KMS-11 (cell line): ENCODE measurements at regions not wholly inside any gene's neighbourhood (a gene's known extent, or its start where the extent isn't known, plus 50 kb on each side); places are given as distances from the start of the nearest gene placed in this dataset.

ENCODE experiments used
- H2AFZ ChIP-seq: fragments of 200-600 bp; sonication (generic); 2 replicates; pipeline ENCODE4 v1.6.1; 2016; ENCODE audit warnings: antibody characterized with exemption, mixed run types, low read depth
- H3K27ac ChIP-seq: fragments of 200-600 bp; sonication (generic); 2 replicates; pipeline ENCODE4 v1.6.1; 2016; ENCODE audit warnings: mild to moderate bottlenecking, mixed run types
- H3K27me3 ChIP-seq: fragments of 200-600 bp; sonication (generic); 2 replicates; pipeline ENCODE4 v1.6.1; 2017; ENCODE audit warnings: mild to moderate bottlenecking, low read depth, mixed run types, moderate library complexity; ENCODE audit not compliant: insufficient read depth
- H3K36me3 ChIP-seq: fragments of 200-600 bp; sonication (generic); 2 replicates; pipeline ENCODE4 v1.6.1; 2017; ENCODE audit warnings: mild to moderate bottlenecking, mixed run types; ENCODE audit not compliant: insufficient read depth
- H3K4me1 ChIP-seq: fragments of 200-600 bp; sonication (generic); 2 replicates; pipeline ENCODE4 v1.6.1; 2016; ENCODE audit warnings: mild to moderate bottlenecking, low read depth, mixed run types; ENCODE audit not compliant: poor library complexity, severe bottlenecking
- H3K4me2 ChIP-seq: fragments of 200-600 bp; sonication (generic); 2 replicates; pipeline ENCODE4 v1.7.0; 2016; ENCODE audit warnings: mild to moderate bottlenecking, mixed run types
- H3K4me3 ChIP-seq: fragments of 200-600 bp; sonication (generic); IDR thresholded peaks from 2 replicates; pipeline ENCODE4 v1.6.1; 2017; ENCODE audit warnings: low read depth, low read length, mixed read lengths; ENCODE audit not compliant: insufficient read depth
- H3K79me2 ChIP-seq: fragments of 200-600 bp; sonication (generic); 2 replicates; pipeline ENCODE4 v1.6.1; 2016; ENCODE audit warnings: low read depth, mixed run types; ENCODE audit not compliant: insufficient read depth
- H3K9ac ChIP-seq: fragments of 200-600 bp; sonication (generic); 2 replicates; pipeline ENCODE4 v1.6.1; 2016; ENCODE audit warnings: mild to moderate bottlenecking, mixed run types
- H4K20me1 ChIP-seq: fragments of 200-600 bp; sonication (generic); 2 replicates; pipeline ENCODE4 v1.6.1; 2016; ENCODE audit warnings: mild to moderate bottlenecking, mixed run types; ENCODE audit not compliant: insufficient read depth
- TF ChIP-seq, protein P1 (sequence below): fragments of 200-600 bp; sonication (generic); conservative IDR thresholded peaks from 2 replicates; pipeline ENCODE4 v1.6.1; 2017; ENCODE audit warnings: low read depth, mild to moderate bottlenecking, antibody characterized with exemption, low read length, moderate library complexity, mixed read lengths

DNA sequence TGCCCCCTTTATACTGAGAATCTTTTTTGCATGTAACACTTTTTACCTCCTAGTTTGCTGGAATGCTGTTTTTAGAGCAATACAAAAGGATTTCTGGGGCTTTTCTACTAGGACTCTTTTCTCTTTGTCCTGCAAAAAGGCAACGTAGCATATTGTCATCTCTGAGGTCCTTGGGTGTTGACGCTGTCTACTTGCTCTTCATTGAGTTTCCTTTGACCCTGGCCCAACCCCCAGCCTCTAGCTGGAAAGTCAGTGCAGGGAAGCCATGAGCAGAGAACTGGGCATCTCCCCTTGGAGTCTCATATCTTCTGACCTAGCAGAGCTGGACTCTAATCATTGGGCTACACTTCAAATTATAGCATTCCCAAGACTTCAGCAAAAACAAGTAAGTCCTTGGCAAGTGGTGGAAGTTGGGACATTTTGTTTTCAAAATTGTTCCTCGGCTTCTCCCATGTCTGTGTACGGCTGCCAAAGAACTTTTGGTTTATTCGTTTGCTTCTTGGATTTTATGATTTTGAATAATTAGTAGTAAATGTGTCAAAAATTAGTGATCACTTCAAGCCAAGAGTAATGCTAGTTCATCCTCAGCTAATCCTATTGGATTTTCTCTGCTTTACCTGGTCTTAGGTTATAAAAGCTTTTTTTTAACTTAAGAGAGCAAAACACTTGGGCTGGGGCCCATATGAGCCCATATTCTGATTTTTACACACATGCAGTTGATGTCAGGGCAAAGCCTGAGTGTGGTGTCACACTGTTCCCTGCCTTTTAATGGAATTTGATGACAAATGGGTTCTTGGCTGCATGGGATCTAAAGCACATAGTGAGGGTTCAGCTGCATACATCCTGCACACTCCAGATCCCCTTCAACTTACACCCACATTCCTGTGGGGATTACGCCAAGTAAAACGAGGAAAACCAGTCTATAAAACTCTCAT is 419.5 kb upstream of the C2CD4B start:
- Histone ChIP-seq H2AFZ (no peak overlapping the region), H3K9ac (no peak overlapping the region), H3K36me3 (no peaks in the 10 kb centered on the region), H3K4me3 (no peak overlapping the region), H3K4me2 (no peak overlapping the region), H3K79me2 (no peaks in the 10 kb centered on the region), H3K27ac (no peak overlapping the region), H3K4me1 (no peaks in the 10 kb centered on the region), H4K20me1 (no peaks in the 10 kb centered on the region), H3K27me3 (no peaks in the 10 kb centered on the region)
- TF ChIP-seq, protein P1, sequence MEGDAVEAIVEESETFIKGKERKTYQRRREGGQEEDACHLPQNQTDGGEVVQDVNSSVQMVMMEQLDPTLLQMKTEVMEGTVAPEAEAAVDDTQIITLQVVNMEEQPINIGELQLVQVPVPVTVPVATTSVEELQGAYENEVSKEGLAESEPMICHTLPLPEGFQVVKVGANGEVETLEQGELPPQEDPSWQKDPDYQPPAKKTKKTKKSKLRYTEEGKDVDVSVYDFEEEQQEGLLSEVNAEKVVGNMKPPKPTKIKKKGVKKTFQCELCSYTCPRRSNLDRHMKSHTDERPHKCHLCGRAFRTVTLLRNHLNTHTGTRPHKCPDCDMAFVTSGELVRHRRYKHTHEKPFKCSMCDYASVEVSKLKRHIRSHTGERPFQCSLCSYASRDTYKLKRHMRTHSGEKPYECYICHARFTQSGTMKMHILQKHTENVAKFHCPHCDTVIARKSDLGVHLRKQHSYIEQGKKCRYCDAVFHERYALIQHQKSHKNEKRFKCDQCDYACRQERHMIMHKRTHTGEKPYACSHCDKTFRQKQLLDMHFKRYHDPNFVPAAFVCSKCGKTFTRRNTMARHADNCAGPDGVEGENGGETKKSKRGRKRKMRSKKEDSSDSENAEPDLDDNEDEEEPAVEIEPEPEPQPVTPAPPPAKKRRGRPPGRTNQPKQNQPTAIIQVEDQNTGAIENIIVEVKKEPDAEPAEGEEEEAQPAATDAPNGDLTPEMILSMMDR: no peak

DNA sequence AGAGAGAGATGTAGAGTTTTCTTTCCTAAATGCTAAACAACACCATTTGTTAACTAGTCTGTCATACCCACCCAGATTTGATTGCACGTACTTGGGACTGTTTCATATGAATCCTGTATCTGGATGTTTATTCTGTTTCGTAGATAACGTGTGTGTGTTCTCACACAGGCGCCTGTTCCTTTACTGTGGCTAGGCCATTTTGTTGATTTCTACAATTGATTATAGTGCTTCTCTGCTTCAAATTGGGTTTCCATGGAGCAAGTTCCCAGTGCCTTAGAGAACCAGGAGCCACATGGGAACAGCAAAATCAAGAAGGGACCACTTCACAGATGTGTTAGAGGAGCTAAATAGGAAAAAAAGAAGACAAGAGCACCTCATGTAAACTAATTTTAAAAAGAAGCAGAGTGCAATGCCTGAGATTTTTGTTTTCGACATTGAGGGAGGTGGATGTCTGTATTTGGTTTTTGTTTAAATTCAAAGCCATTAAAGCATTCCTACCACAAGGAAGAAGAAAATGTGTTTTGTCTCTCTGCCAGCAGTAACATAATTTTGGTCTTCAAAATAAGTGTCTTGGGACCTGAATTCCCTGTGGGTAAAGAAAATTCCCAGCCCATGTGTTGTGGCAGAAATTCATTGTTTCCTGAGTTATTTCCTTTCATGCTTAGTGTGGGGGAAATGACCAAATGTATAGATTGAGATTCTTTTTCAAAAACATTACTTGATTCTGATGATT is 424.0 kb upstream of the C2CD4B start:
- Histone ChIP-seq H2AFZ (no peak overlapping the region), H3K79me2 (no peaks in the 10 kb centered on the region), H3K4me2 (no peak overlapping the region), H3K36me3 (no peaks in the 10 kb centered on the region), H4K20me1 (no peaks in the 10 kb centered on the region), H3K27me3 (no peaks in the 10 kb centered on the region), H3K4me1 (no peaks in the 10 kb centered on the region), H3K27ac (no peak overlapping the region), H3K4me3 (no peak overlapping the region), H3K9ac (no peak overlapping the region)
- TF ChIP-seq, protein P1: no peak

DNA sequence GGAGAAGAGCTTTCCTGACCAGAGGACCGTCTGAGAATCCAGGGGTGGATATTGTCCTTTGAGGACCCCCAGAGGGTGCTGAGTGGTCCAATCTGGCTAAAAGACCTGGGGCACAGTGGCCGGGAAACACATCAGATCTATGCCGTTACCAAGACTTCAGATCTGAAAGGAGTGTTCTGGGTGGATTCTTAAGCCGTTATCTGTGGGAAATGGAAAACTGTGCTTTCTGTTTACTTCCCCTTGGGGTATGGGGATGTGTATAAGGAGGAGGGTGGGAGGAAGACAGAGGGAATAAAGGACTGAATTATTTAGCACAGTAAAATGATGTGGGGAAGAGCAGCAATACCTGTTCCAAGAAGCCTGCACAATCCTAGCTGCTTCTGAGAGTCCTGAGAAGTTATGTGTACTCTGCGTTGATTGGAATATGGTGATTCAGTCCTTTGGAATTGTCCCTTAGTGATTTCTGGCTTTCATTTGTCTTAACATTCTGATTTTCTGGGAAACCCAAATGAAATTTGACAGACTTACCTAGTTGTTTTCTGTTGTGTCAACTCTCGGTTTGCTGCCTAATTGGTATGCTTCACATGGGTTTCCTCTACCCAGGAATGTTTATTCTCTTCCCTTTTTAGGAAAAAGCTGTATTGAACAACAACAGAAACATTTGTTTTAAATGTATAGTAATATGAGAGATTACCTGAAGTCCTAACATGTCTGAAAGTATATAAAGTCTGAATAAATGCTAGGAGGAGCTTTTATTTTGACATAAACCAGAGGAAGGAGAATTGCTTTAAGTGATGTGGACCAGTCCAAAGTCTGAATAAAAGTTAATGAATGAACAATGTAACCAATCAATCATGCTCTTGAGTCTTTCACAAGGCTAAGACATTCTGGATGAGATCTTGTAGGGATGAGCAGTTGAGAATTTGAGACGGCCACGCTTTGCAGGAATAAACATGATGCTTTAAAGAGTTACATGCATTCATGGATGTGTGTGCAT is 427.1 kb upstream of the C2CD4B start:
- H3K9ac ChIP-seq: no peak overlapping the region
- no peak overlapping the region for H3K4me3 ChIP-seq
- no peaks in the 10 kb centered on the region for H3K79me2 ChIP-seq
- H3K27ac ChIP-seq: no peak overlapping the region
- no peaks in the 10 kb centered on the region for H3K27me3 ChIP-seq
- H4K20me1 ChIP-seq: no peaks in the 10 kb centered on the region
- TF ChIP-seq, protein P1: no peak
- no peak overlapping the region for H3K4me2 ChIP-seq
- no peak overlapping the region for H2AFZ ChIP-seq
- no peaks in the 10 kb centered on the region for H3K36me3 ChIP-seq
- no peaks in the 10 kb centered on the region for H3K4me1 ChIP-seq

DNA sequence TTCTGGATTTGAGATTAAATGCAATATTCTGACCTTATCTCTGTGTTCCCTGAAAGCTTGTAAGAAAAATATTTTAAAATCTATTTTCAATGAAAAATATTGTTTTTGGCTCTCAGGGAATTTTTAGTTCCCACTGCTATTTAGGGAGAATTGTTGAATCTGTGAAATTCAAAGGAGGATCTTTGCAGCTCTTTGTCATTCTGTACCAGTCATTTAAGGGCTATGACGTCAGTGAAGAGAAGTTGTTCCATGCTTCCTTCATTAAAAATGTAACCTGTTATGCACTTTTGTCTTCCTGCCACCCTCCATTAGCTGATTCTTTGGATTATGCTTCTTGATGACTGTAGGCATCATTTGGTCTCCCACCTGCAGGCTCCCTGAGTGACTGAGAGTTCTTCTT is 427.8 kb upstream of the C2CD4B start:
- Histone ChIP-seq H3K4me3 (no peak overlapping the region), H4K20me1 (no peaks in the 10 kb centered on the region), H3K27me3 (no peaks in the 10 kb centered on the region), H3K27ac (no peak overlapping the region), H3K4me1 (no peaks in the 10 kb centered on the region), H2AFZ (no peak overlapping the region), H3K79me2 (no peaks in the 10 kb centered on the region), H3K36me3 (no peaks in the 10 kb centered on the region), H3K9ac (no peak overlapping the region), H3K4me2 (no peak overlapping the region)
- TF ChIP-seq, protein P1: no peak
